Sigmoid colon (tissue), 4 donors: ENCODE measurements at regions not wholly inside any gene's neighbourhood (a gene's known extent, or its start where the extent isn't known, plus 50 kb on each side); places are given as distances from the start of the nearest gene placed in this dataset.

ENCODE experiments used
- EP300 ChIP-seq, 4 donors: sonication (generic); formaldehyde crosslinking; IDR thresholded peaks; one replicate each; pipeline ENCODE4 v1.6.1; 2017; ENCODE audit warnings: antibody characterized with exemption in 4 of 4
- POLR2A ChIP-seq, 2 donors: fragments of 450-650 bp; IDR thresholded peaks; one replicate each; pipeline ENCODE4 v1.6.1; 2016; ENCODE audit warnings: antibody characterized with exemption in 2 of 2, mild to moderate bottlenecking in 2 of 2, moderate library complexity in 2 of 2
- TF ChIP-seq, protein P1 (sequence below), 4 experiments: fragments of 450-650 bp in 3 of 4; fragments of 200-600 bp in 1 of 4; IDR thresholded peaks; one replicate each; pipeline ENCODE4 v1.5.1; 2016 to 2019; ENCODE audit warnings: antibody characterized with exemption in 4 of 4, mild to moderate bottlenecking in 3 of 4, moderate library complexity in 2 of 4

DNA sequence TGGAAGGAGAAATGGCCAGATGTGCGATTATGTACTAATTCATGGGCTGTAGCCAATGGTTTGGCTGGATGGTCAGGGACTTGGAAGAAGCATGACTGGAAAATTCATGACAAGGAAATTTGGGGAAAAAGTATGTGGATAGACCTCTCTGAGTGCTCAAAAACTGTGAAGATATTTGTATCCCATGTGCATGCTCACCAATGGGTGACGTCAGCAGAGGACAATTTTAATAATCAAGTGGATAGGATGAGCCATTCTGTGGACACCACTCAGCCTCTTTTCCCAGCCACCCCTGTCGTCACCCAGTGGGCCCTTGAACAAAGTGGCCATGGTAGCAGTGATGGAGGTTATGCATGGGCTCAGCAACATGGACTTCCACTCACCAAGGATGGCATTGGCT lies 490.9 kb upstream of the CBLB start:
- no peak for TF ChIP-seq EP300 (IDR thresholded peaks at IDR 0.05)
- TF ChIP-seq, protein P1, sequence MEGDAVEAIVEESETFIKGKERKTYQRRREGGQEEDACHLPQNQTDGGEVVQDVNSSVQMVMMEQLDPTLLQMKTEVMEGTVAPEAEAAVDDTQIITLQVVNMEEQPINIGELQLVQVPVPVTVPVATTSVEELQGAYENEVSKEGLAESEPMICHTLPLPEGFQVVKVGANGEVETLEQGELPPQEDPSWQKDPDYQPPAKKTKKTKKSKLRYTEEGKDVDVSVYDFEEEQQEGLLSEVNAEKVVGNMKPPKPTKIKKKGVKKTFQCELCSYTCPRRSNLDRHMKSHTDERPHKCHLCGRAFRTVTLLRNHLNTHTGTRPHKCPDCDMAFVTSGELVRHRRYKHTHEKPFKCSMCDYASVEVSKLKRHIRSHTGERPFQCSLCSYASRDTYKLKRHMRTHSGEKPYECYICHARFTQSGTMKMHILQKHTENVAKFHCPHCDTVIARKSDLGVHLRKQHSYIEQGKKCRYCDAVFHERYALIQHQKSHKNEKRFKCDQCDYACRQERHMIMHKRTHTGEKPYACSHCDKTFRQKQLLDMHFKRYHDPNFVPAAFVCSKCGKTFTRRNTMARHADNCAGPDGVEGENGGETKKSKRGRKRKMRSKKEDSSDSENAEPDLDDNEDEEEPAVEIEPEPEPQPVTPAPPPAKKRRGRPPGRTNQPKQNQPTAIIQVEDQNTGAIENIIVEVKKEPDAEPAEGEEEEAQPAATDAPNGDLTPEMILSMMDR (IDR thresholded peaks at IDR 0.05), result no peak
- no peak for TF ChIP-seq POLR2A (IDR thresholded peaks at IDR 0.05)
